IPS-15b (cell line): ENCODE measurements at regions not wholly inside any gene's neighbourhood (a gene's known extent, or its start where the extent isn't known, plus 50 kb on each side); places are given as distances from the start of the nearest gene placed in this dataset.

Experiments used
- H3K27me3 ChIP-seq: one replicate; pipeline ENCODE4 v1.6.1; 2013; ENCODE audit warnings: low read length; ENCODE audit not compliant: control insufficient read depth, insufficient read depth
- H3K36me3 ChIP-seq: one replicate; pipeline ENCODE4 v1.6.1; 2013; ENCODE audit warnings: low read length; ENCODE audit not compliant: control insufficient read depth, insufficient read depth
- H3K4me1 ChIP-seq: one replicate; pipeline ENCODE4 v1.6.1; 2013; ENCODE audit warnings: mild to moderate bottlenecking, low read length; ENCODE audit not compliant: control insufficient read depth, insufficient read depth
- H3K4me3 ChIP-seq: one replicate; pipeline ENCODE4 v1.5.1; 2013; ENCODE audit warnings: low read depth, low read length
- H3K9ac ChIP-seq: one replicate; pipeline ENCODE4 v1.6.1; 2013; ENCODE audit warnings: low read depth, mild to moderate bottlenecking, low read length
- H3K9me3 ChIP-seq: one replicate; pipeline ENCODE4 v1.6.1; 2013; ENCODE audit warnings: mild to moderate bottlenecking, low read length; ENCODE audit not compliant: control insufficient read depth, insufficient read depth

DNA sequence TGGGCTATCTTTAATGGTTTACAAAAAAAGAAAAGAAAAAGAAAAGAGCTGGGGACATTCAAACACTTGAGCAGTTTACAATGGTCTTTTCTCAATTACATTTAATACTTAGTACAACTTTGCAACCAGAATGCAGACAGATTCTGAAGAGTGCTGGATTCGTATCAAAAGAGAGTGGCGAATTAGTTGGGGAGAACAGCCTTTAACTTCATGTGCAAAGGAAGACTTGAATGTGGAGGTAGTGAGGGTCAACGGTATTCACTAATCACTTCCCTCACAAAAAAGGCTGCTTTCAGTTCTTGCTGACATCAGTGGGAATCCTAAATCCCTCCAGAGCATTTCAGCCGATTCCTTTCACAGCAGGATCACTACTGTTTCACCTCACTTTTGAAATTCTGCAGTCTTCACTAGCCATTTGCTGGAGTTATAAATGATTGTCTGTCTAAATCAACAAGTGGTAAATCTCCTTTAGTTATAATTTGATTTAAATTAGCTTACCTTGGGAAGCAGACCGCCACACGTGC, 323.0 kb upstream of the SEMA6D start:
- Histone ChIP-seq H3K4me3 (no peak overlapping the region), H3K4me1 (peaks cover 7% of the 10 kb centered on the region), H3K27me3 (no peaks in the 10 kb centered on the region), H3K36me3 (no peaks in the 10 kb centered on the region), H3K9me3 (no peaks in the 10 kb centered on the region), H3K9ac (no peak overlapping the region)

DNA sequence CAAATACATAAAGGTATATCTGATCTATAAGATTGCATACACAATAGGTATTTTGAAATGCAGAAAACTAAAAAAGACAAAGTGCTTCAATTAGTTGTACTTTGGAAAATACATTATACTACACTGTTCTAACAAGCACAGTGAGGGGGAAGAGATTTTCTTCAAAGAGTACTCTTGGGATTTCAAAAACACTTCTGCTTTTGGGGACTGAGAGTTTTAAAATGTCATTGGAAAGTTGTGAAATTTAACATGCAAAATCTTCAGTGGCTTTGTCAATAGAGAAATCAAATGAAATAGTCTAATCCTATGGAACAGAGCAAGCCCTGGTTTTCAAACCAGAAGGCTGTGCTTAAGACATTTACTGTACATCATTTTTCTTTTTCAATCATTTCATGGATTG, 322.2 kb upstream of the SEMA6D start:
- H3K4me1 ChIP-seq: peaks cover 7% of the 10 kb centered on the region
- no peak overlapping the region for H3K4me3 ChIP-seq
- no peaks in the 10 kb centered on the region for H3K36me3 ChIP-seq
- no peaks in the 10 kb centered on the region for H3K9me3 ChIP-seq
- H3K27me3 ChIP-seq: no peaks in the 10 kb centered on the region
- no peak overlapping the region for H3K9ac ChIP-seq

DNA sequence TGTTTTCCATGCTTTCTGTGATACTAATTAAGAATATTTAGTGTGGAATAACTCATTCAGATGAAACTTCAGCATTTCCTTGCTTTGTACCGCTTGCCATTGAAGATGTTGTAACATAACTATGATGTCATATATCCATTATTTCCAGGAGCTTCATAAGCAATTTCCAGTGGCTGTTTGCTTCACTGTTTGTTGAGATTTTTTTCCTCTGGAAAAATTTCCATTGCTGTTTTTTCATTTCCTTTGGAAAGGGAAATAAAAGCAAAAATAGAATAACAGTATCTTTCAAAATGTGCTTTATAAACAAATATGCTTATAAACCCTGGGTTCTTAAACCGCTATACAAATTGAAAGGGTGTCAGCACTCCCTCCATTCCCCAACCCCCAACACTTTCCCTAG, 319.6 kb upstream of the SEMA6D start:
- Histone ChIP-seq H3K9ac (no peak overlapping the region), H3K4me1 (peaks cover 7% of the 10 kb centered on the region), H3K27me3 (no peaks in the 10 kb centered on the region), H3K9me3 (no peaks in the 10 kb centered on the region), H3K36me3 (no peaks in the 10 kb centered on the region), H3K4me3 (no peak overlapping the region)

GRCh38 chr15:47398132-47398531, 319.2 kb upstream of the SEMA6D start:
- H3K27me3 ChIP-seq: no peaks in the 10 kb centered on the region
- no peaks in the 10 kb centered on the region for H3K36me3 ChIP-seq
- H3K9ac ChIP-seq: no peak overlapping the region
- no peak overlapping the region for H3K4me3 ChIP-seq
- peaks cover 7% of the 10 kb centered on the region for H3K4me1 ChIP-seq
- H3K9me3 ChIP-seq: no peaks in the 10 kb centered on the region

- H3K4me3 ChIP-seq: no peak overlapping the region
- H3K27me3 ChIP-seq: no peaks in the 10 kb centered on the region
- H3K36me3 ChIP-seq: no peaks in the 10 kb centered on the region
- no peak overlapping the region for H3K9ac ChIP-seq
- peaks cover 7% of the 10 kb centered on the region for H3K4me1 ChIP-seq
- no peaks in the 10 kb centered on the region for H3K9me3 ChIP-seq
These were observed 318.7 kb upstream of the SEMA6D start for GRCh38 chr15:47398594-47398993.

DNA sequence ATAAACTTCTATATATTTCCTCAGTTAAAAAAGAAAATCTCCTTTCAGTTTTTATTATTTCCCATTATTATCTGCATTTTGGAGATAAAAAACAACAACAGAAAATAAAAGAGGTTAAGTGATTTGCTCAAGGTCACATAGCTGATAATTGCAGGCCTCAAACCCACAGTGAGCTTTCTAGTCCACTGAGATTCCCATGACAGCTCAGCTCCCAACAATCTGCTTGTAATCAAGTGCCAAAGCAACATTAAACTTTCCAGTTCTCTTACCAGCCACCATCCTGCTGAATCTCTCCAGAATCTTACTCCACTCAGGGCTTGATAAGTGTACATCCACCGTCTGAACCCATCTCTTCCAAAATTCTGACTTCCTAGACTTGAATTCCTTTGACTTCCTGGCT, 318.2 kb upstream of the SEMA6D start:
- H3K27me3 ChIP-seq: no peaks in the 10 kb centered on the region
- H3K9me3 ChIP-seq: no peaks in the 10 kb centered on the region
- no peak overlapping the region for H3K4me3 ChIP-seq
- peaks cover 7% of the 10 kb centered on the region for H3K4me1 ChIP-seq
- H3K36me3 ChIP-seq: no peaks in the 10 kb centered on the region
- H3K9ac ChIP-seq: no peak overlapping the region

DNA sequence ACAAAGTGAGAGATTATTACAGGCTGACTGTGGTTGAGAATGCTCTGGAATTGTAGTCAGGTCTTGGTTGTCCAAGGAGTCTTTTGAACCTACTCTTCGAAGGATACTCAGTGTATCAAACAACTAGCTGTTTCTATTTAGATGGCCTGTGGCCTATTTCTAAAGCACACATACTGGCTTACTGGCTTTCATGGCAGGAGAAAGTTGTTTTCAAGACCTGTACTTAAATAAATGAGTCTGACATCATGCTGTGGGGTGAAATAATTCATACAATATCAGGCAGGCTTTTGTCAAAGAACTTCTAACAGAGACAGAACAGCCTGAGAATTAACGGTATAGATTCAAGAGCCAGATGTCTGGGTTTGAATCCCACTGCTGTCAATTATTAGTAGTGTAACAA, 316.7 kb upstream of the SEMA6D start:
- Histone ChIP-seq H3K27me3 (no peaks in the 10 kb centered on the region), H3K9me3 (no peaks in the 10 kb centered on the region), H3K36me3 (no peaks in the 10 kb centered on the region), H3K4me1 (peaks cover 3% of the 10 kb centered on the region), H3K9ac (no peak overlapping the region), H3K4me3 (no peak overlapping the region)

DNA sequence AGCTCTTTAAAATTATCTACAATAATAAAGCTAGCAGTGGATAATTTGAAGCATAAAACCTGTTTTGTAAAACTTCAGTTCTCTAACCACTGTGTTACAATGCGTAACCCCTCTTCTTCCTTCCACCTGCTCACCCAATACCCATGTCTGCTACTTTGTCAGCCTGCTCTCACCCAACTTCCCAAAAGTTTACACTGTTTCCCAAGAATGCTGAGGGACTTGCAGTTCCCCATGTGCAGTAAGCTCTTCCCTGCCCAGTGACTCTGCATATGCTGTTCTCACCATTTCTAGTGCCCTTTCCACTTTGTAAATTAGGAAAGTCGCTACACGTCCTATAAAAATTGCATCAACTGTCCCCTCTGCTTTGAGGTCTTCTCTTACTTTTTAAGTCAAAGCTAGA, 315.9 kb upstream of the SEMA6D start:
- no peaks in the 10 kb centered on the region for H3K9me3 ChIP-seq
- H3K9ac ChIP-seq: no peak overlapping the region
- H3K36me3 ChIP-seq: no peaks in the 10 kb centered on the region
- no peaks in the 10 kb centered on the region for H3K27me3 ChIP-seq
- H3K4me3 ChIP-seq: no peak overlapping the region
- peaks cover 6% of the 10 kb centered on the region for H3K4me1 ChIP-seq

- Histone ChIP-seq H3K9me3 (no peaks in the 10 kb centered on the region), H3K36me3 (no peaks in the 10 kb centered on the region), H3K4me3 (no peak overlapping the region), H3K9ac (no peak overlapping the region), H3K27me3 (no peaks in the 10 kb centered on the region), H3K4me1 (peaks cover 6% of the 10 kb centered on the region)
These were observed 314.5 kb upstream of the SEMA6D start for GRCh38 chr15:47402829-47403228.

- peaks cover 6% of the 10 kb centered on the region for H3K4me1 ChIP-seq
- H3K4me3 ChIP-seq: no peak overlapping the region
- H3K9me3 ChIP-seq: no peaks in the 10 kb centered on the region
- no peaks in the 10 kb centered on the region for H3K36me3 ChIP-seq
- no peaks in the 10 kb centered on the region for H3K27me3 ChIP-seq
- no peak overlapping the region for H3K9ac ChIP-seq
These were observed 312.4 kb upstream of the SEMA6D start for GRCh38 chr15:47404877-47405276.

GRCh38 chr15:47405365-47406162, 311.7 kb upstream of the SEMA6D start:
- Histone ChIP-seq H3K36me3 (no peaks in the 10 kb centered on the region), H3K4me3 (no peak overlapping the region), H3K9me3 (no peaks in the 10 kb centered on the region), H3K27me3 (no peaks in the 10 kb centered on the region), H3K4me1 (peaks cover 6% of the 10 kb centered on the region), H3K9ac (no peak overlapping the region)

DNA sequence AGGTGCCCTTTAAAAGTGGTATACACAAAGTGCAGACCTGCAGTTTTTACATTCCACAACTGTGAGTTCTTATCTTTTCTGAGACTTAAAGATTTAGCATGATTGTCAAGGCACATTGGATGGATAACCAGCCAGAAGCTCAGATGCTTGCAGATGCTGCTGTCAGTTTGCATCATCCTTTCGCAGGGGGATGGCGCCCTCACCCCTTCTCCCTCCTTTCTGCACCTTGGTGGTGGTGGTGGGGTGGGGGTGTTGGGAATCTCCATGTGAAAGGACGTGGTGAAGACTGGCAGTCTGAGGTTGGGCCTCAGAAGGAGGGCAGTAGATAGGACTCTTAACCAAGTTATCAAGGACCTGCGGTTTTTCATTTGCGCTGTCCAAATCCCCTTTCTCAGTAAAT, 309.6 kb upstream of the SEMA6D start:
- no peak overlapping the region for H3K4me3 ChIP-seq
- H3K27me3 ChIP-seq: no peaks in the 10 kb centered on the region
- H3K4me1 ChIP-seq: peaks cover 6% of the 10 kb centered on the region
- no peaks in the 10 kb centered on the region for H3K36me3 ChIP-seq
- H3K9me3 ChIP-seq: no peaks in the 10 kb centered on the region
- no peak overlapping the region for H3K9ac ChIP-seq
